ENCODE measurements at regions not wholly inside any gene's neighbourhood (a gene's known extent, or its start where the extent isn't known, plus 50 kb on each side); places are given as distances from the start of the nearest gene placed in this dataset.
A peak's percentile ranks its signal among the peaks of the same experiment; 100 is the strongest.

- DNase-seq (ENCODE audit: low read depth in 2 of 2) = no peak
These were observed 54.1 kb downstream of the IRF2BPL start for GRCh38 chr14:76974365-76974764.

DNA sequence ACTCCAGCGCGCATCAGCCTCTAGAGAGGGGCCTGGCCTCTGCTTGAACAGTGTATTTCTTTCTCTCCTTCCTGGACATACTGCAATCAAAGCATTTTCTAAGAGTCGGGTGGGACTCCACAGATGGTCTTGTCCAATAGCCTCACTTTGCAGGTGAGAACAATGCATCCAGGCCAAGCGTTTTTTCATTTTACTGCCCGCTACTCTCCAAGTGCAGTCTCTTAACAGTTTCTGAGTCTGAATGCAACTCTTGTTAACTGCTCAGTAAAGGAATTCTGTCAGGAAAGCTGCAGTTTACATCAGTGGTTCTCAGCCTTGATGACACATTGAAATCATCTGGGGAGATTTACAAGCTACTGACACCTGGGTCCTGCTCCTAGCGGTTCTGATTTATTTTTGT is 57.0 kb downstream of the IRF2BPL start:
- no peak for DNase-seq (ENCODE audit: low read depth in 2 of 2)

GRCh38 chr14:76968621-76969063 is 59.9 kb downstream of the IRF2BPL start:
- DNase-seq (ENCODE audit: low read depth in 2 of 2) = no peak

GRCh38 chr14:76967788-76968187 is 60.7 kb downstream of the IRF2BPL start:
- DNase-seq (ENCODE audit: low read depth in 2 of 2) = no peak

- no peak for DNase-seq (ENCODE audit: low read depth in 2 of 2)
These were observed 63.3 kb downstream of the IRF2BPL start for GRCh38 chr14:76965232-76965631.

GRCh38 chr14:76964695-76965094 is 63.8 kb downstream of the IRF2BPL start:
- no peak for DNase-seq (ENCODE audit: low read depth in 2 of 2)

DNA sequence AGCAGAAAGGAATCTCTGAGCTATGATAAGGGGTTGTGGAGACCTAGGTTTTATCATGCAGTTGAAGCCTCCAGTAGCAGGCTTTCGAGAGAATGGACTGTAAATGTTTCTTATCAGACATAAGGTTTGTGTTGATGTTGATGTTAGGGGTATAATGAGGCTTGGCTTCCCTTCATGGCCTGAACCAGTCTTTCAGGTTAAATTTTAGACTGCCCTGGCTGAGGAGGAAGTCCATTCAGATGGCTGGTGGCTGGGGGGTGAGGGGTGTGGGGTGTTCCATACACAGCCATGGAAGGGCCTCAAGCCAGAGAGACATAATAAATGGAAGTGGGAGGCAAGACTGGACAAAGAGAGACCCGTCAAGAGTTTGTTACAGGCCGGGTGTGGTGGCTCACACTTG is 65.1 kb downstream of the IRF2BPL start:
- DNase-seq (ENCODE audit: low read depth in 2 of 2) = no peak

GRCh38 chr14:76962303-76962660 is 66.2 kb downstream of the IRF2BPL start:
- DNase-seq (ENCODE audit: low read depth in 2 of 2) = no peak

- peak; percentile 83 to 86 for DNase-seq (ENCODE audit: low read depth in 2 of 2)
These were observed 66.7 kb downstream of the IRF2BPL start for GRCh38 chr14:76961631-76962302.

- no peak for DNase-seq (ENCODE audit: low read depth in 2 of 2)
These were observed 69.4 kb downstream of the IRF2BPL start for GRCh38 chr14:76958980-76959710.

- DNase-seq (ENCODE audit: low read depth in 2 of 2) = no peak
These were observed 70.2 kb downstream of the IRF2BPL start for GRCh38 chr14:76958020-76958979.

- no peak for DNase-seq (ENCODE audit: low read depth in 2 of 2)
These were observed 71.2 kb downstream of the IRF2BPL start for GRCh38 chr14:76957224-76957891.

GRCh38 chr14:76956316-76957090 is 72.0 kb downstream of the IRF2BPL start:
- peak; percentile 59 to 65 for DNase-seq (ENCODE audit: low read depth in 2 of 2)

- DNase-seq (ENCODE audit: low read depth in 2 of 2) = peak in 1 of 2 donors; percentile 20
These were observed 72.8 kb downstream of the IRF2BPL start for GRCh38 chr14:76955575-76956315.

GRCh38 chr14:76954394-76955190 is 73.9 kb downstream of the IRF2BPL start:
- no peak for DNase-seq (ENCODE audit: low read depth in 2 of 2)

DNA sequence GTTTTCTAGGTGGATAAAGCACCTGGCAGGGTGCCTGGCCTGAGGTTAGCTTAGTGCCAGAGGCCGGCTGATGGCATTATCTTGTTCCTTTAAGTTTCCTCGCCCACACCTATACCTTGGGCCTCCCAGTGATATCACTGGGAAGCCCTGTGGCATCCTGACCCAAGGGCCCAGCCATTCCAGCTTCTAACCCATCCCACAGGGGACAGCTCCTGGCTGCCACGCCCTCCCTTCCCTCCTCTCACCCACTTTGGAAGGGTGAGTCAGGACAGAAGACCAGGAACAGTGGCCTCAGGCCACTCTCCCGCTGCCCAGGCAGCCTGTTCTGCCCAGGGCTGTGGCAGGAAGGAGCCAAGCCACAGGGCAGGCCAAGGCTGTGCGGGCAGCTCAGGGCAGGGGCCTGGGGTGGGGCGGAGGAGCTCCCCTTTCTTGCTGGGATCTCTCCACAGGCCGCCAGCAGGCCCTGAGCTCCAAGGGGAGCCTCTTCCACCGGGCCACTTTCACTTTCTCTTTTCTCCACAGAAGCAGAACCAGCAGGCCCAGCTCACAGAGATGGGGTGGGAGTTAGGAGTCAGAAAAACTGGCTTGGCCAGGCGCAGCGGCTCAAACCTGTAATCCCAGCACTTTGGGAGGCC is 75.1 kb downstream of the IRF2BPL start:
- peak in 1 of 2 donors; percentile 16 for DNase-seq (ENCODE audit: low read depth in 2 of 2)

DNA sequence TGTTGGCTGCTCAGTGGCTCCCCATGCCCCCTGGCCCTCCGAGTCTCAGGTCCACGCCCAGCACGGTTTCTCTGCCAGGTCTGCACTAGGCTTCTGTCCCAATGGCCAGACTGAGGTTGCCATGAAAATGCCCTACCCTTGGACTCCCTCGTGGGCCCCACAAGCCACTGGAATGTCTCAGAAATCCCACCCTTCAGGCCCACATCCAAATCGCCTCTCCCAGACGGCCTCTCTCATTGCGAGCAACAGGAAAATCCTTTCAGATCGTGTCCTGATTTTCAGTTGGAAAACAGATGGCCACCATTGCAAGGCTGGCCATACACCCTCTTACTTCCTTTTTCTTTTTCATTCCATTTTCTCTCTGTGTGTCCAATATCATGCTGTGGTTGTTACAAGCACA is 77.3 kb downstream of the IRF2BPL start:
- no peak for DNase-seq (ENCODE audit: low read depth in 2 of 2)

DNA sequence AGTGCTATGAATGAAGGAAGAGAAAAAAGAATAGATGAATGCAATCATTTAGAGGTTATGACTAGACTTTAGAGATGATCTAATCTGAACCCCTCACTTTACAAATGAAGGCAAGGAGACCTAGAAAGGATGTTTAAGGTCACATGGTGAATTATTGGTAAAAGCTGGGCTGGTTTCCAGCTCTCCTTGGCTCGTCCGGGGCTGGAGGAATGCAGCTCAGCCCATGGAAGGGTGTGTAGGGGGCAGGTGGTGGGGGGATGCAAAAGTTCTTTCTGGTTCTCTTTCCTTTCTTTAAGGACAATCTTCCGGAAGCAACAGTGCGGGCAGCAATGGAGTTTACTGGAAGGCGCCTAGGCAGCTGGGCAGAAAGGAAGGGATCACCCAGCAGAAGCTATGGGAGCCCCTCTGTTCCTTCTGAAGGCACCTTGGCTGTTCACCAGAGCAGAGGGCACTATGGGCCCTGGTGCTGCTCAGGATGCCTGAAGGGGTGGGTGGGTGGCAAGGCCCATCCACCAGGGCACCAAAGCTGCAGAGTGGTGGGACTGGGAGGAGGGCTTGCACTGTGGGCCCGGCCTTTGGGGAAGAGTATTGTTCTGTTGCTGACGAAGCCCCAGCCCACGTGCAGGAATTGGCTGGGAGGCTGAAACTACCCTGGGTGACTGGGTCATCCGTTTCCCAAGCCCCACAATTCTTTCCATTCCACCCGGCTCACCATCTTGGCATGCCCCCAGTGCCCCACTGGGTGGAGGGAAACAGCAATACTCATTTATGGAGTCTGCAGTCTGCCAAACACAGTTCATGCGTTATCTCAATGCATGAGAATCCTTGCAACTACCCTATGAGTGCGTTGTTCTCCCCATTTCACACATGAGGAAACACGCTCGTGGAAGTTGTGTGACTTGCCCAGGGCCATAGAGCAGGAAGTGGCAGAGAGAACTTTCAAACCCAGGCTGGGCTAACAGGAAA is 78.2 kb downstream of the IRF2BPL start:
- no peak for DNase-seq (ENCODE audit: low read depth in 2 of 2)

Measured in stimulated activated CD8-positive, alpha-beta memory T cell treated with anti-CD3 and anti-CD28 coated beads, Interleukin-7, amount 100 ng/mL, for 1 hour (primary cell).